Fibroblast of lung (primary cell): ENCODE measurements at regions not wholly inside any gene's neighbourhood (a gene's known extent, or its start where the extent isn't known, plus 50 kb on each side); places are given as distances from the start of the nearest gene placed in this dataset.

Source experiments
- EZH2 ChIP-seq: IDR thresholded peaks from 2 replicates; pipeline ENCODE4 v1.5.1; 2012; ENCODE audit warnings: low read length, control low read depth, mild to moderate bottlenecking; ENCODE audit errors: missing control alignments
- TF ChIP-seq, protein P1 (sequence below), 2 donors: IDR thresholded peaks in 1 of 2; conservative IDR thresholded peaks in 1 of 2; 1 replicate in 1 of 2; 2 replicates in 1 of 2; pipeline ENCODE4 v1.5.1; 2011 to 2012; ENCODE audit warnings: low read length in 2 of 2, control low read depth in 1 of 2, inconsistent platforms in 1 of 2, low read depth in 1 of 2, mild to moderate bottlenecking in 1 of 2

DNA sequence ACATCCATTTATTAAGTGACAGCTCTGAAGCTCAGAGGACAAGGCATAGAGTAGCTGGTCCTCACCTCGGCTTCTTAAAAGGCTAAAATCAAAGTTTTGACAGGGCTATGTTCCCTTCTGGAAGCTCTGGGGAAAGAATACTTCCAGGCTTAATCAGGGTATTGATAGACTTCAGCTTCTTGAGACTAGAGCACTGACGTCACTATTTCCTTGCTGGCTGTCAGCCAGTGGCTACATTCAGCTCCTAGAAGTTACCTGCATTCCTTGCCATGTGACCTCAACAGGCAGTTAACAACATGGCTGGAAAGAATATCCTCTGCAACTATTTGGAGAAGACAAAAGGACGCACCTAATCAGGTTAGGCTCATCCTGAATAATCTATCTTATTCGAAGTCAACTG, 1144.8 kb downstream of the ADGRL3 start:
- TF ChIP-seq, protein P1, sequence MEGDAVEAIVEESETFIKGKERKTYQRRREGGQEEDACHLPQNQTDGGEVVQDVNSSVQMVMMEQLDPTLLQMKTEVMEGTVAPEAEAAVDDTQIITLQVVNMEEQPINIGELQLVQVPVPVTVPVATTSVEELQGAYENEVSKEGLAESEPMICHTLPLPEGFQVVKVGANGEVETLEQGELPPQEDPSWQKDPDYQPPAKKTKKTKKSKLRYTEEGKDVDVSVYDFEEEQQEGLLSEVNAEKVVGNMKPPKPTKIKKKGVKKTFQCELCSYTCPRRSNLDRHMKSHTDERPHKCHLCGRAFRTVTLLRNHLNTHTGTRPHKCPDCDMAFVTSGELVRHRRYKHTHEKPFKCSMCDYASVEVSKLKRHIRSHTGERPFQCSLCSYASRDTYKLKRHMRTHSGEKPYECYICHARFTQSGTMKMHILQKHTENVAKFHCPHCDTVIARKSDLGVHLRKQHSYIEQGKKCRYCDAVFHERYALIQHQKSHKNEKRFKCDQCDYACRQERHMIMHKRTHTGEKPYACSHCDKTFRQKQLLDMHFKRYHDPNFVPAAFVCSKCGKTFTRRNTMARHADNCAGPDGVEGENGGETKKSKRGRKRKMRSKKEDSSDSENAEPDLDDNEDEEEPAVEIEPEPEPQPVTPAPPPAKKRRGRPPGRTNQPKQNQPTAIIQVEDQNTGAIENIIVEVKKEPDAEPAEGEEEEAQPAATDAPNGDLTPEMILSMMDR (conservative IDR thresholded peaks at IDR 0.05 in 1 of 2, IDR thresholded peaks at IDR 0.05 in 1 of 2; ENCODE audit: low read depth in 1 of 2, low read length in 2 of 2) = no peak
- TF ChIP-seq EZH2 = no peak
